ENCODE measurements at regions not wholly inside any gene's neighbourhood (a gene's known extent, or its start where the extent isn't known, plus 50 kb on each side); places are given as distances from the start of the nearest gene placed in this dataset.

- no peak overlapping the region for H3K27ac ChIP-seq (ENCODE audit: low read length)
- no peak for TF ChIP-seq EZH2 (IDR thresholded peaks at IDR 0.05; ENCODE audit: borderline replicate concordance, insufficient read depth, low read length, poor library complexity, severe bottlenecking)
- no peak for TF ChIP-seq SMC3 (conservative IDR thresholded peaks at IDR 0.05; ENCODE audit: poor library complexity)
- TF ChIP-seq POLR2AphosphoS5 (IDR thresholded peaks at IDR 0.05): no peak
- TF ChIP-seq, protein P1, sequence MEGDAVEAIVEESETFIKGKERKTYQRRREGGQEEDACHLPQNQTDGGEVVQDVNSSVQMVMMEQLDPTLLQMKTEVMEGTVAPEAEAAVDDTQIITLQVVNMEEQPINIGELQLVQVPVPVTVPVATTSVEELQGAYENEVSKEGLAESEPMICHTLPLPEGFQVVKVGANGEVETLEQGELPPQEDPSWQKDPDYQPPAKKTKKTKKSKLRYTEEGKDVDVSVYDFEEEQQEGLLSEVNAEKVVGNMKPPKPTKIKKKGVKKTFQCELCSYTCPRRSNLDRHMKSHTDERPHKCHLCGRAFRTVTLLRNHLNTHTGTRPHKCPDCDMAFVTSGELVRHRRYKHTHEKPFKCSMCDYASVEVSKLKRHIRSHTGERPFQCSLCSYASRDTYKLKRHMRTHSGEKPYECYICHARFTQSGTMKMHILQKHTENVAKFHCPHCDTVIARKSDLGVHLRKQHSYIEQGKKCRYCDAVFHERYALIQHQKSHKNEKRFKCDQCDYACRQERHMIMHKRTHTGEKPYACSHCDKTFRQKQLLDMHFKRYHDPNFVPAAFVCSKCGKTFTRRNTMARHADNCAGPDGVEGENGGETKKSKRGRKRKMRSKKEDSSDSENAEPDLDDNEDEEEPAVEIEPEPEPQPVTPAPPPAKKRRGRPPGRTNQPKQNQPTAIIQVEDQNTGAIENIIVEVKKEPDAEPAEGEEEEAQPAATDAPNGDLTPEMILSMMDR (IDR thresholded peaks at IDR 0.05; ENCODE audit: poor library complexity, severe bottlenecking): no peak
- no peak for TF ChIP-seq EP300 (conservative IDR thresholded peaks at IDR 0.05; ENCODE audit: poor library complexity, severe bottlenecking)
- TF ChIP-seq RAD21 (conservative IDR thresholded peaks at IDR 0.05): no peak
- TF ChIP-seq MXI1 (conservative IDR thresholded peaks at IDR 0.05; ENCODE audit: poor library complexity, severe bottlenecking): no peak
- no peak overlapping the region for H2AFZ ChIP-seq (ENCODE audit: low read depth, low read length)
- H3F3A ChIP-seq (ENCODE audit: insufficient read depth, low read length, poor library complexity, severe bottlenecking): no peaks in the 10 kb centered on the region
- H3K4me3 ChIP-seq (ENCODE audit: low read length): no peak overlapping the region
- H3K36me3 ChIP-seq (ENCODE audit: insufficient read depth, low read length): no peaks in the 10 kb centered on the region
- no peak overlapping the region for H3K9ac ChIP-seq (ENCODE audit: low read length)
- no peaks in the 10 kb centered on the region for H3K9me3 ChIP-seq (ENCODE audit: low read length)
- no peak overlapping the region for H3K4me2 ChIP-seq (ENCODE audit: low read length)
- H3K9me2 ChIP-seq (ENCODE audit: insufficient read depth, low read length): no peaks in the 10 kb centered on the region
- H3K79me2 ChIP-seq (replicated peaks; ENCODE audit: insufficient read depth, low read length): no peaks in the 10 kb centered on the region
- no peaks in the 10 kb centered on the region for H4K20me1 ChIP-seq (ENCODE audit: insufficient read depth)
- H3K27me3 ChIP-seq (ENCODE audit: insufficient read depth, low read depth, low read length): no peaks in the 10 kb centered on the region
Measured at GRCh38 chr12:46504494-46504893, 131.9 kb upstream of the SLC38A2 start.

DNA sequence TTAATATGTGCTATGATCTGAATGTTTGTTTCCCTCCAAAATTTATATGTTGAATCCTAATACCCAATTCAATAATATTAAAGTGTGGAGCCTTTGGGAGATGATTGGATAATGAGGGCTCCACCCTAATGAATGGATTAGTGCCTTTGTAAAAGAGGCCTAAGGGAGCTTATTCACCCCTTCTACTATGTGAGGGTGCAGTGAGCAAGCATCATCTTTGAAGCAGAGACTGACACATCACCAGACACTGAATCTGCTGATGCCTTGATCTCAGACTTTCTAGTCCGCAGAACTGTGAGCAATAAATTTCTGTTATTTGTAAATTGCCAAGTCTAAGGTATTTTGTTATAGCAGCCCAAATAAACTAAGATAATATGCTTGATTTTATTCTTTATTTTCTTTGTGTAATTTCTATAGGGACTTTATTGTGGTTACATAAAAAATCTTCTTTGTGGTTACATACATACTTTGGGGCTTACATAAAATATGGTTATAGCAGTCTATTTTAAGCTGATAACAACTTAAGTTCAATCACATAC is 131.1 kb upstream of the SLC38A2 start:
- no peaks in the 10 kb centered on the region for H3K36me3 ChIP-seq (ENCODE audit: insufficient read depth, low read length)
- no peak overlapping the region for H2AFZ ChIP-seq (ENCODE audit: low read depth, low read length)
- H4K20me1 ChIP-seq (ENCODE audit: insufficient read depth): no peaks in the 10 kb centered on the region
- no peaks in the 10 kb centered on the region for H3K27me3 ChIP-seq (ENCODE audit: insufficient read depth, low read depth, low read length)
- no peaks in the 10 kb centered on the region for H3F3A ChIP-seq (ENCODE audit: insufficient read depth, low read length, poor library complexity, severe bottlenecking)
- no peaks in the 10 kb centered on the region for H3K79me2 ChIP-seq (replicated peaks; ENCODE audit: insufficient read depth, low read length)
- no peak overlapping the region for H3K4me2 ChIP-seq (ENCODE audit: low read length)
- TF ChIP-seq REST (IDR thresholded peaks at IDR 0.05; ENCODE audit: borderline replicate concordance): no peak
- no peak for TF ChIP-seq EP300 (conservative IDR thresholded peaks at IDR 0.05; ENCODE audit: poor library complexity, severe bottlenecking)
- no peak for TF ChIP-seq RAD21 (conservative IDR thresholded peaks at IDR 0.05)
- no peak for TF ChIP-seq EZH2 (IDR thresholded peaks at IDR 0.05; ENCODE audit: borderline replicate concordance, insufficient read depth, low read length, poor library complexity, severe bottlenecking)
- no peak for TF ChIP-seq POLR2AphosphoS5 (IDR thresholded peaks at IDR 0.05)
- TF ChIP-seq, protein P1 (IDR thresholded peaks at IDR 0.05; ENCODE audit: poor library complexity, severe bottlenecking): no peak
- TF ChIP-seq TAF1 (IDR thresholded peaks at IDR 0.05; ENCODE audit: low read depth): no peak
- TF ChIP-seq SMC3 (conservative IDR thresholded peaks at IDR 0.05; ENCODE audit: poor library complexity): no peak
- TF ChIP-seq MXI1 (conservative IDR thresholded peaks at IDR 0.05; ENCODE audit: poor library complexity, severe bottlenecking): no peak
- no peak overlapping the region for H3K4me3 ChIP-seq (ENCODE audit: low read length)
- H3K27ac ChIP-seq (ENCODE audit: low read length): no peak overlapping the region
- no peaks in the 10 kb centered on the region for H3K9me3 ChIP-seq (ENCODE audit: low read length)
- H3K9ac ChIP-seq (ENCODE audit: low read length): no peak overlapping the region
- no peaks in the 10 kb centered on the region for H3K9me2 ChIP-seq (ENCODE audit: insufficient read depth, low read length)
